CD14-positive monocyte (primary cell): ENCODE measurements at regions not wholly inside any gene's neighbourhood (a gene's known extent, or its start where the extent isn't known, plus 50 kb on each side); places are given as distances from the start of the nearest gene placed in this dataset.

Experiments
- DNase-seq, 3 donors: peaks; one replicate each; pipeline ENCODE4 v3.0.0-alpha.2; 2011 to 2022
- H2AFZ ChIP-seq: 2 replicates; pipeline ENCODE4 v1.6.0; 2012; ENCODE audit warnings: mild to moderate bottlenecking, low read depth, low read length, inconsistent platforms; ENCODE audit not compliant: insufficient read depth, poor library complexity, severe bottlenecking
- H3K27ac ChIP-seq, 2 donors: 1 replicate in 1 of 2; 2 replicates in 1 of 2; pipeline ENCODE4 v1.5.1; 2012 to 2013; ENCODE audit warnings: low read length in 2 of 2, control low read depth in 1 of 2, inconsistent platforms in 1 of 2, low read depth in 1 of 2, mild to moderate bottlenecking in 1 of 2
- H3K27me3 ChIP-seq, 2 donors: one replicate each; pipeline versions ENCODE4 v1.6.0 to v1.6.1; 2011 to 2013; ENCODE audit warnings: low read length in 2 of 2; ENCODE audit not compliant: control insufficient read depth in 2 of 2, insufficient read depth in 2 of 2
- H3K36me3 ChIP-seq, 2 donors: replicated peaks in 1 of 2; 1 replicate in 1 of 2; 2 replicates in 1 of 2; pipeline versions ENCODE4 v1.5.1 to v1.6.1; 2012 to 2013; ENCODE audit warnings: low read length in 2 of 2, control low read depth in 1 of 2, inconsistent platforms in 1 of 2, mild to moderate bottlenecking in 1 of 2; ENCODE audit not compliant: insufficient read depth in 2 of 2, control insufficient read depth in 1 of 2
- H3K4me1 ChIP-seq, 2 donors: 1 replicate in 1 of 2; 2 replicates in 1 of 2; pipeline versions ENCODE4 v1.5.1 to v1.6.1; 2012 to 2013; ENCODE audit warnings: low read length in 2 of 2, control low read depth in 1 of 2, inconsistent platforms in 1 of 2, mild to moderate bottlenecking in 1 of 2, moderate library complexity in 1 of 2; ENCODE audit not compliant: insufficient read depth in 2 of 2, control insufficient read depth in 1 of 2
- H3K4me2 ChIP-seq: replicated peaks from 2 replicates; pipeline ENCODE3; 2012; ENCODE audit warnings: low read length, moderate library complexity, mild to moderate bottlenecking; ENCODE audit not compliant: poor library complexity, severe bottlenecking; ENCODE audit errors: extremely low read depth
- H3K4me3 ChIP-seq, 3 experiments: fragments of 200-600 bp in 1 of 3; sonication (generic) in 1 of 3; replicated peaks in 1 of 3; 1 replicate in 2 of 3; 2 replicates in 1 of 3; pipeline ENCODE4 v1.5.1; 2011 to 2013; ENCODE audit warnings: low read length in 3 of 3, mild to moderate bottlenecking in 3 of 3, control low read depth in 2 of 3, low read depth in 2 of 3, inconsistent platforms in 1 of 3, moderate library complexity in 1 of 3
- H3K79me2 ChIP-seq: 2 replicates; pipeline ENCODE4 v1.6.0; 2012; ENCODE audit warnings: mild to moderate bottlenecking, control low read depth, inconsistent platforms, low read length, moderate library complexity; ENCODE audit not compliant: insufficient read depth
- H3K9ac ChIP-seq: 2 replicates; pipeline ENCODE4 v1.6.0; 2017; ENCODE audit warnings: low read length, mild to moderate bottlenecking; ENCODE audit not compliant: insufficient read depth, poor library complexity, severe bottlenecking
- H3K9me3 ChIP-seq, 2 donors: replicated peaks in 1 of 2; 1 replicate in 1 of 2; 2 replicates in 1 of 2; pipeline versions ENCODE4 v1.5.1 to v1.6.1; 2012 to 2013; ENCODE audit warnings: low read length in 2 of 2, control low read depth in 1 of 2; ENCODE audit not compliant: control insufficient read depth in 1 of 2, insufficient read depth in 1 of 2
- H4K20me1 ChIP-seq: 2 replicates; pipeline ENCODE4 v1.6.0; 2012; ENCODE audit warnings: mild to moderate bottlenecking, low read length, control low read depth, moderate library complexity; ENCODE audit not compliant: insufficient read depth
- H3K27ac Mint-ChIP-seq, 7 donors: one replicate each; pipeline ENCODE4 v1.8.0; 2020; ENCODE audit warnings: mild to moderate bottlenecking in 7 of 7, mixed read lengths in 7 of 7, moderate library complexity in 6 of 7, inconsistent platforms in 2 of 7
- H3K27me3 Mint-ChIP-seq, 3 donors: one replicate each; pipeline ENCODE4 v1.8.0; 2021 to 2022; ENCODE audit warnings: low read depth in 3 of 3, mild to moderate bottlenecking in 3 of 3, mixed read lengths in 3 of 3, moderate library complexity in 3 of 3, inconsistent platforms in 1 of 3
- H3K36me3 Mint-ChIP-seq, 2 donors: one replicate each; pipeline ENCODE4 v1.8.0; 2020; ENCODE audit warnings: mixed read lengths in 2 of 2, inconsistent platforms in 1 of 2, mild to moderate bottlenecking in 1 of 2
- H3K4me1 Mint-ChIP-seq: one replicate; pipeline ENCODE4 v1.8.0; 2020; ENCODE audit warnings: mild to moderate bottlenecking, mixed read lengths
- H3K4me3 Mint-ChIP-seq, 2 donors: one replicate each; pipeline ENCODE4 v1.8.0; 2020; ENCODE audit warnings: mild to moderate bottlenecking in 2 of 2, mixed read lengths in 2 of 2, moderate library complexity in 1 of 2
- H3K9me3 Mint-ChIP-seq, 7 donors: one replicate each; pipeline ENCODE4 v1.8.0; 2020 to 2022; ENCODE audit warnings: mixed read lengths in 7 of 7, mild to moderate bottlenecking in 6 of 7, moderate library complexity in 6 of 7, inconsistent platforms in 2 of 7
- WGBS: methylation state at CpG from one replicate; pipeline ENCODE4 v1.1.5; 2013; ENCODE audit warnings: missing lambda C conversion rate; ENCODE audit not compliant: insufficient coverage; 5-methylcytosine and 5-hydroxymethylcytosine counted together
- intact Hi-C, 2 donors: fragments of 100-400 bp; cut with micrococcal nuclease; formaldehyde crosslinking; loops; one replicate each; pipeline versions ENCODE4 v1.15.0 to v1.15.1; 2023
- TF ChIP-seq, protein P1 (sequence below): fragments of 200-600 bp; IDR thresholded peaks from one replicate; pipeline ENCODE4 v1.8.0; 2022; ENCODE audit warnings: antibody characterized with exemption, mild to moderate bottlenecking

GRCh38 chr1:9471679-9472078 lies 67.6 kb upstream of the SLC25A33 start:
- Mint-ChIP-seq H3K27me3 (peaks cover 11 to 21% (median 11%) of the 10 kb centered on the region in 3 donors), H3K36me3 (no peaks in the 10 kb centered on the region), H3K9me3 (peaks cover 0 to under 1% (median 0%) of the 10 kb centered on the region in 7 donors), H3K27ac (no peak overlapping the region), H3K4me3 (no peak overlapping the region), H3K4me1 (no peaks in the 10 kb centered on the region)
- TF ChIP-seq, protein P1, sequence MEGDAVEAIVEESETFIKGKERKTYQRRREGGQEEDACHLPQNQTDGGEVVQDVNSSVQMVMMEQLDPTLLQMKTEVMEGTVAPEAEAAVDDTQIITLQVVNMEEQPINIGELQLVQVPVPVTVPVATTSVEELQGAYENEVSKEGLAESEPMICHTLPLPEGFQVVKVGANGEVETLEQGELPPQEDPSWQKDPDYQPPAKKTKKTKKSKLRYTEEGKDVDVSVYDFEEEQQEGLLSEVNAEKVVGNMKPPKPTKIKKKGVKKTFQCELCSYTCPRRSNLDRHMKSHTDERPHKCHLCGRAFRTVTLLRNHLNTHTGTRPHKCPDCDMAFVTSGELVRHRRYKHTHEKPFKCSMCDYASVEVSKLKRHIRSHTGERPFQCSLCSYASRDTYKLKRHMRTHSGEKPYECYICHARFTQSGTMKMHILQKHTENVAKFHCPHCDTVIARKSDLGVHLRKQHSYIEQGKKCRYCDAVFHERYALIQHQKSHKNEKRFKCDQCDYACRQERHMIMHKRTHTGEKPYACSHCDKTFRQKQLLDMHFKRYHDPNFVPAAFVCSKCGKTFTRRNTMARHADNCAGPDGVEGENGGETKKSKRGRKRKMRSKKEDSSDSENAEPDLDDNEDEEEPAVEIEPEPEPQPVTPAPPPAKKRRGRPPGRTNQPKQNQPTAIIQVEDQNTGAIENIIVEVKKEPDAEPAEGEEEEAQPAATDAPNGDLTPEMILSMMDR = no peak
- H3K27me3 ChIP-seq = peaks cover 0 to 2% of the 10 kb centered on the region in 2 donors
- H2AFZ ChIP-seq = no peak overlapping the region
- intact Hi-C loops = no loop called here
- H3K4me3 ChIP-seq = no peak overlapping the region
- no peaks in the 10 kb centered on the region for H3K9me3 ChIP-seq
- H3K9ac ChIP-seq = no peak overlapping the region
- 85% methylated on average over 6 of the region's 15 CpGs for WGBS
- no peak for DNase-seq
- H3K79me2 ChIP-seq = no peaks in the 10 kb centered on the region
- H3K4me2 ChIP-seq = no peak overlapping the region
- H3K27ac ChIP-seq = no peak overlapping the region
- no peaks in the 10 kb centered on the region for H3K36me3 ChIP-seq
- H3K4me1 ChIP-seq = no peaks in the 10 kb centered on the region
- H4K20me1 ChIP-seq = no peaks in the 10 kb centered on the region

DNA sequence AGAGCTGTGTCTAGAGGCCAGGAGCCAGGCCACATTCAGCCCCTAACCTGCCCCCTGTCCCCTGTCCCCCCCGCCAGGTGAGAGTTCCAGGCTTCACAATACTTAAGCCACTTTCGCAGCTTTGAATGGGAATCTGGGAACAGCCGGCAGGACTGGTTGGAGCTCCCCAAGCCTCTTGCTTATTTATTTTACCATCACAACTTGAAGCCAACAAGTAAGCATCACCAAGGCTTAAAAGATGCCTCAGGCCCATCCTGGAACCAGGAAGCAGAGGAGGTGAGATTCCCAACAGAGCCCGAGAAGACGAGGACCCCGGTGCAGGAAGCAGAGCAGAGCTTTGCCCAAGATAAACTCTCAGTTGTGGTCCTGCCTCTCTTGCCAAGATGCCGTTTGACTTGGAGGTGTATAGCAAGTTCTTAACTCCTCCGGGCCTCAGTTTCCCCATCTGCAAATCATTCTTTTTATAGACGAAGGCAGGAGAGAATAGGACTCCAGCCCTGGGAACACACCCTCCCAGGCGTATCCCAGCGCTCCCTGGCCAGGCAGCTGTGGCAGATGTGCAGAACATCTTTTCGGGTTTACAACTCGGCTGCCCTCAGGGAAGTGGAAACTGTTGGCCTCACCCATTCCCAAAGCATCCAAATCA lies 66.8 kb upstream of the SLC25A33 start:
- no peaks in the 10 kb centered on the region for H3K36me3 ChIP-seq
- H2AFZ ChIP-seq = no peak overlapping the region
- DNase-seq = no peak
- H3K27me3 ChIP-seq = peaks cover 0 to 2% of the 10 kb centered on the region in 2 donors
- Mint-ChIP-seq H3K4me3 (no peak overlapping the region), H3K27me3 (peaks cover 11 to 18% (median 12%) of the 10 kb centered on the region in 3 donors), H3K9me3 (peaks cover 0 to 2% (median 0%) of the 10 kb centered on the region in 7 donors), H3K27ac (no peak overlapping the region), H3K4me1 (no peaks in the 10 kb centered on the region), H3K36me3 (no peaks in the 10 kb centered on the region)
- no peak overlapping the region for H3K27ac ChIP-seq
- H3K9me3 ChIP-seq = no peaks in the 10 kb centered on the region
- intact Hi-C loops = no loop called here
- H3K9ac ChIP-seq = no peak overlapping the region
- no peak overlapping the region for H3K4me2 ChIP-seq
- TF ChIP-seq, protein P1 = no peak
- WGBS = 95% methylated on average over 4 of the region's 13 CpGs
- H3K79me2 ChIP-seq = no peaks in the 10 kb centered on the region
- H3K4me3 ChIP-seq = no peak overlapping the region
- H4K20me1 ChIP-seq = no peaks in the 10 kb centered on the region
- H3K4me1 ChIP-seq = no peaks in the 10 kb centered on the region
